K562 (cell line): ENCODE measurements at regions not wholly inside any gene's neighbourhood (a gene's known extent, or its start where the extent isn't known, plus 50 kb on each side); places are given as distances from the start of the nearest gene placed in this dataset.

Source experiments
- BRD9 ChIP-seq: fragments of 450-650 bp; IDR thresholded peaks from 2 replicates; pipeline ENCODE4 v1.6.1; 2018; ENCODE audit warnings: low read depth; ENCODE audit not compliant: partially characterized antibody
- GABPB2 ChIP-seq: fragments of 250-450 bp; sonication (Bioruptor Pico); conservative IDR thresholded peaks from 2 replicates; pipeline ENCODE4 v1.5.1; 2021; ENCODE audit warnings: mild to moderate bottlenecking
- POU5F1 ChIP-seq: fragments of 150-350 bp; IDR thresholded peaks from 2 replicates; pipeline ENCODE4 v1.6.1; 2014; ENCODE audit warnings: borderline replicate concordance, low read length, low read depth, mild to moderate bottlenecking; ENCODE audit not compliant: partially characterized antibody
- TFAM ChIP-seq: fragments of 250-450 bp; sonication (Bioruptor Pico); conservative IDR thresholded peaks from 2 replicates; pipeline ENCODE4 v1.5.0; 2021; ENCODE audit warnings: mild to moderate bottlenecking, moderate library complexity
- ZFX ChIP-seq: sonication (generic); formaldehyde crosslinking; IDR thresholded peaks from 2 replicates; pipeline ENCODE4 v1.8.0; 2022; ENCODE audit warnings: mild to moderate bottlenecking, missing genetic modification reagents, moderate library complexity
- TF ChIP-seq, protein P1 (sequence below): fragments of 450-650 bp; IDR thresholded peaks from 2 replicates; pipeline ENCODE4 v1.6.1; 2016; ENCODE audit warnings: mild to moderate bottlenecking, moderate library complexity
- TF ChIP-seq, protein P2 (sequence below): fragments of 250-450 bp; sonication (Bioruptor Pico); IDR thresholded peaks from 2 replicates; pipeline ENCODE4 v1.8.0; 2022; ENCODE audit warnings: moderate library complexity, mild to moderate bottlenecking, inconsistent platforms
- TF ChIP-seq, protein P3 (sequence below): sonication (generic); formaldehyde crosslinking; IDR thresholded peaks from 2 replicates; pipeline ENCODE4 v1.8.1; 2023; ENCODE audit warnings: mild to moderate bottlenecking, missing genetic modification reagents

DNA sequence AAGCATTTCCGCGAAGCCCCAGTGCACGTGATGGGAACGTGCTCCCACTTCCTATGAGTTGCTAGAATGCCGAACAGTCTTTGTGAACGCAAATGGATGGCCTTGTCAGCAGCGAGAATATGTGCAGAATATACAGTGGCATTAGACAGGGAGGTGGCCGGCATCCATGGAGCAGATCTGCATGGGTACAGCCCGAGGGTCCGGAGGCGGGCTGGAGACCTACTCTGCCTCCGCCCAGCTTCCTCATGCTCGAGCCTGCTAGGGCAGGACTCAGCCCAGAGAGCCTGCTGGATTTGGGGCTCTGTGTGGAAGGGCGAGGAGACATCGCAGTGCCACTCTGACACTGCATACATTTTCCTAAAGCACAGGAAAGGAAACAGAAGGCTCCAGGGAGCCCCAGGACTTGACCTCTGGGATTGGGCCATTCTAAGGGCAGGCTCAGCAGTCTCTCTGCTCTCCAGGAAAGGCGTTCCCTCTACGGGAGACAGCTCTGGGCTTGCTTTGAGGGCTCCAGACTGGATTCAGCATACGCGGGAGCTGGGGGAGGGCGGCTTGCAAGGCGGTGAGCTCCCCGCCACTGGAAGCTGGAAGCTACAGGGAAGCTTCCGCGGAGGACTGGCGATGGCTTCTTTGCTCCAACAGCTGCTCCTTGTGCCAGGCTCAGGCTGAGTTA lies 55.9 kb upstream of the UQCRFS1 start (continued):
- TF ChIP-seq, protein P1, sequence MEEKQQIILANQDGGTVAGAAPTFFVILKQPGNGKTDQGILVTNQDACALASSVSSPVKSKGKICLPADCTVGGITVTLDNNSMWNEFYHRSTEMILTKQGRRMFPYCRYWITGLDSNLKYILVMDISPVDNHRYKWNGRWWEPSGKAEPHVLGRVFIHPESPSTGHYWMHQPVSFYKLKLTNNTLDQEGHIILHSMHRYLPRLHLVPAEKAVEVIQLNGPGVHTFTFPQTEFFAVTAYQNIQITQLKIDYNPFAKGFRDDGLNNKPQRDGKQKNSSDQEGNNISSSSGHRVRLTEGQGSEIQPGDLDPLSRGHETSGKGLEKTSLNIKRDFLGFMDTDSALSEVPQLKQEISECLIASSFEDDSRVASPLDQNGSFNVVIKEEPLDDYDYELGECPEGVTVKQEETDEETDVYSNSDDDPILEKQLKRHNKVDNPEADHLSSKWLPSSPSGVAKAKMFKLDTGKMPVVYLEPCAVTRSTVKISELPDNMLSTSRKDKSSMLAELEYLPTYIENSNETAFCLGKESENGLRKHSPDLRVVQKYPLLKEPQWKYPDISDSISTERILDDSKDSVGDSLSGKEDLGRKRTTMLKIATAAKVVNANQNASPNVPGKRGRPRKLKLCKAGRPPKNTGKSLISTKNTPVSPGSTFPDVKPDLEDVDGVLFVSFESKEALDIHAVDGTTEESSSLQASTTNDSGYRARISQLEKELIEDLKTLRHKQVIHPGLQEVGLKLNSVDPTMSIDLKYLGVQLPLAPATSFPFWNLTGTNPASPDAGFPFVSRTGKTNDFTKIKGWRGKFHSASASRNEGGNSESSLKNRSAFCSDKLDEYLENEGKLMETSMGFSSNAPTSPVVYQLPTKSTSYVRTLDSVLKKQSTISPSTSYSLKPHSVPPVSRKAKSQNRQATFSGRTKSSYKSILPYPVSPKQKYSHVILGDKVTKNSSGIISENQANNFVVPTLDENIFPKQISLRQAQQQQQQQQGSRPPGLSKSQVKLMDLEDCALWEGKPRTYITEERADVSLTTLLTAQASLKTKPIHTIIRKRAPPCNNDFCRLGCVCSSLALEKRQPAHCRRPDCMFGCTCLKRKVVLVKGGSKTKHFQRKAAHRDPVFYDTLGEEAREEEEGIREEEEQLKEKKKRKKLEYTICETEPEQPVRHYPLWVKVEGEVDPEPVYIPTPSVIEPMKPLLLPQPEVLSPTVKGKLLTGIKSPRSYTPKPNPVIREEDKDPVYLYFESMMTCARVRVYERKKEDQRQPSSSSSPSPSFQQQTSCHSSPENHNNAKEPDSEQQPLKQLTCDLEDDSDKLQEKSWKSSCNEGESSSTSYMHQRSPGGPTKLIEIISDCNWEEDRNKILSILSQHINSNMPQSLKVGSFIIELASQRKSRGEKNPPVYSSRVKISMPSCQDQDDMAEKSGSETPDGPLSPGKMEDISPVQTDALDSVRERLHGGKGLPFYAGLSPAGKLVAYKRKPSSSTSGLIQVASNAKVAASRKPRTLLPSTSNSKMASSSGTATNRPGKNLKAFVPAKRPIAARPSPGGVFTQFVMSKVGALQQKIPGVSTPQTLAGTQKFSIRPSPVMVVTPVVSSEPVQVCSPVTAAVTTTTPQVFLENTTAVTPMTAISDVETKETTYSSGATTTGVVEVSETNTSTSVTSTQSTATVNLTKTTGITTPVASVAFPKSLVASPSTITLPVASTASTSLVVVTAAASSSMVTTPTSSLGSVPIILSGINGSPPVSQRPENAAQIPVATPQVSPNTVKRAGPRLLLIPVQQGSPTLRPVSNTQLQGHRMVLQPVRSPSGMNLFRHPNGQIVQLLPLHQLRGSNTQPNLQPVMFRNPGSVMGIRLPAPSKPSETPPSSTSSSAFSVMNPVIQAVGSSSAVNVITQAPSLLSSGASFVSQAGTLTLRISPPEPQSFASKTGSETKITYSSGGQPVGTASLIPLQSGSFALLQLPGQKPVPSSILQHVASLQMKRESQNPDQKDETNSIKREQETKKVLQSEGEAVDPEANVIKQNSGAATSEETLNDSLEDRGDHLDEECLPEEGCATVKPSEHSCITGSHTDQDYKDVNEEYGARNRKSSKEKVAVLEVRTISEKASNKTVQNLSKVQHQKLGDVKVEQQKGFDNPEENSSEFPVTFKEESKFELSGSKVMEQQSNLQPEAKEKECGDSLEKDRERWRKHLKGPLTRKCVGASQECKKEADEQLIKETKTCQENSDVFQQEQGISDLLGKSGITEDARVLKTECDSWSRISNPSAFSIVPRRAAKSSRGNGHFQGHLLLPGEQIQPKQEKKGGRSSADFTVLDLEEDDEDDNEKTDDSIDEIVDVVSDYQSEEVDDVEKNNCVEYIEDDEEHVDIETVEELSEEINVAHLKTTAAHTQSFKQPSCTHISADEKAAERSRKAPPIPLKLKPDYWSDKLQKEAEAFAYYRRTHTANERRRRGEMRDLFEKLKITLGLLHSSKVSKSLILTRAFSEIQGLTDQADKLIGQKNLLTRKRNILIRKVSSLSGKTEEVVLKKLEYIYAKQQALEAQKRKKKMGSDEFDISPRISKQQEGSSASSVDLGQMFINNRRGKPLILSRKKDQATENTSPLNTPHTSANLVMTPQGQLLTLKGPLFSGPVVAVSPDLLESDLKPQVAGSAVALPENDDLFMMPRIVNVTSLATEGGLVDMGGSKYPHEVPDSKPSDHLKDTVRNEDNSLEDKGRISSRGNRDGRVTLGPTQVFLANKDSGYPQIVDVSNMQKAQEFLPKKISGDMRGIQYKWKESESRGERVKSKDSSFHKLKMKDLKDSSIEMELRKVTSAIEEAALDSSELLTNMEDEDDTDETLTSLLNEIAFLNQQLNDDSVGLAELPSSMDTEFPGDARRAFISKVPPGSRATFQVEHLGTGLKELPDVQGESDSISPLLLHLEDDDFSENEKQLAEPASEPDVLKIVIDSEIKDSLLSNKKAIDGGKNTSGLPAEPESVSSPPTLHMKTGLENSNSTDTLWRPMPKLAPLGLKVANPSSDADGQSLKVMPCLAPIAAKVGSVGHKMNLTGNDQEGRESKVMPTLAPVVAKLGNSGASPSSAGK = no peak
- TF ChIP-seq, protein P2, sequence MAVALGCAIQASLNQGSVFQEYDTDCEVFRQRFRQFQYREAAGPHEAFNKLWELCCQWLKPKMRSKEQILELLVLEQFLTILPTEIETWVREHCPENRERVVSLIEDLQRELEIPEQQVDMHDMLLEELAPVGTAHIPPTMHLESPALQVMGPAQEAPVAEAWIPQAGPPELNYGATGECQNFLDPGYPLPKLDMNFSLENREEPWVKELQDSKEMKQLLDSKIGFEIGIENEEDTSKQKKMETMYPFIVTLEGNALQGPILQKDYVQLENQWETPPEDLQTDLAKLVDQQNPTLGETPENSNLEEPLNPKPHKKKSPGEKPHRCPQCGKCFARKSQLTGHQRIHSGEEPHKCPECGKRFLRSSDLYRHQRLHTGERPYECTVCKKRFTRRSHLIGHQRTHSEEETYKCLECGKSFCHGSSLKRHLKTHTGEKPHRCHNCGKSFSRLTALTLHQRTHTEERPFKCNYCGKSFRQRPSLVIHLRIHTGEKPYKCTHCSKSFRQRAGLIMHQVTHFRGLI = no peak
- TF ChIP-seq, protein P3, sequence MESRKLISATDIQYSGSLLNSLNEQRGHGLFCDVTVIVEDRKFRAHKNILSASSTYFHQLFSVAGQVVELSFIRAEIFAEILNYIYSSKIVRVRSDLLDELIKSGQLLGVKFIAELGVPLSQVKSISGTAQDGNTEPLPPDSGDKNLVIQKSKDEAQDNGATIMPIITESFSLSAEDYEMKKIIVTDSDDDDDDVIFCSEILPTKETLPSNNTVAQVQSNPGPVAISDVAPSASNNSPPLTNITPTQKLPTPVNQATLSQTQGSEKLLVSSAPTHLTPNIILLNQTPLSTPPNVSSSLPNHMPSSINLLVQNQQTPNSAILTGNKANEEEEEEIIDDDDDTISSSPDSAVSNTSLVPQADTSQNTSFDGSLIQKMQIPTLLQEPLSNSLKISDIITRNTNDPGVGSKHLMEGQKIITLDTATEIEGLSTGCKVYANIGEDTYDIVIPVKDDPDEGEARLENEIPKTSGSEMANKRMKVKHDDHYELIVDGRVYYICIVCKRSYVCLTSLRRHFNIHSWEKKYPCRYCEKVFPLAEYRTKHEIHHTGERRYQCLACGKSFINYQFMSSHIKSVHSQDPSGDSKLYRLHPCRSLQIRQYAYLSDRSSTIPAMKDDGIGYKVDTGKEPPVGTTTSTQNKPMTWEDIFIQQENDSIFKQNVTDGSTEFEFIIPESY (CRISPR knock-in tag) = no peak
- TF ChIP-seq ZFX (no peak), POU5F1 (no peak), TFAM (CRISPR knock-in tag) (no peak), BRD9 (no peak), GABPB2 (CRISPR knock-in tag) (no peak)
